HG03196 (cell line): ENCODE measurements at regions not wholly inside any gene's neighbourhood (a gene's known extent, or its start where the extent isn't known, plus 50 kb on each side); places are given as distances from the start of the nearest gene placed in this dataset.
A peak's percentile ranks its signal among the peaks of the same experiment; 100 is the strongest.
"Not testable (repeated sequence)": the region's sequence is repeated elsewhere in the genome, so short reads cannot be mapped to it uniquely, and the experiment has no call there.

Experiments
- ATAC-seq: cut with Tn5 transposase; IDR thresholded peaks from one replicate; pipeline ENCODE4 v1.9.1; 2021; ENCODE audit not compliant: unreplicated experiment

DNA sequence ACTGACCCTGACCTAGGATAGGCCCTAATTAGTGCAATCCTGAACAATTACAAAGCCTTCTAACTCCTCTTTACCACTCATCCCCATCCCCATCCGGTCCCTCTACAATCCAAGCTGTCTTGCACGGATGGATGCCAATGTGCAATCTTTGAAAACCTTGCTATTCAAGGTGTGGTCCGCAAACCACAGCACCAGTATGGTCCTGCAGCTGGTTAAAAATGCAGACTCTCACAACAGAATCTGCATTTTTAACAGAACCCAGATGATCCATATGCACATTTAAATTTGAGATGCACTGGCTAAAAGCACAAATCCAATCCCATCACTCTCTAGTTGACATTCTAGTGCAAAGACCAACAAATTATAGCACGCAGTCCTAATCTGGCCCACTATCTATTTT is 230.6 kb upstream of the KRR1 start:
- no peak for ATAC-seq

DNA sequence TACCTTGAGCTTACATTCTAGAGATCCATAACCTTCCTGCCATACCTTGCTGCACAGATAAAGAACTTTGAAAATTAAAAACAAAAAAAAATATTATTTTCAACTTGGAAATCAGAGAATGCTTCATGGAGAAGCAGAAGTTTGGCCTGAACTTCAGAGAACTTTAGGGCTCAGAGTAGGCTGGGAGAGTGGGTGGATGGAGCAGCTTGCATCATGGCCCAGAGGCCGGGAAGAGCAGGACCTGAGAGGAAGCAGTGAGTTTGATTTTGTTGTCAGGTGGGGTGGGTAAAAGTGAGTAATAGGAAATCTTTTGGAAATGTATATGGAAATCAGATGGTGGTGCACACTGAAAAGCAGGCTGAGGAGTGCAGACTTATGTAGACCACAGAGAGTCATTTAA is 228.5 kb upstream of the KRR1 start:
- ATAC-seq = no peak

DNA sequence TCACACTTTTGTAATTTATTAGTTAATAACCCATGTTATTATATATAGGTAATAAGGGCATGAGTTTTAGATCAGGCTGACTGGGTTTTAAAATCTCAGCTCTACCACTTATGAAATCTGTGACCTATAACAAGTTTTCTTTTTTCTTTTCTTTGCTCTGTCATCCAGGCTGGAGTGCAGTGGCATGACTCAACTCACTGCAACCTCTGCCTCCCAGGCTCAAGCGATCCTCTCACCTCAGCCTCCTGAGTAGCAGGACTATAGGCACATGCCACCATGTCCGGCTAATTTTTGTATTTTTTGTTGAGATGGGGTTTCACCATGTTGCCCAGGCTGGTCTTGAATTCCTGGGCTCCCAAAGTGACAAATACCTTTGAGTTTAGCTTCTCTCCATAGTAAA is 227.7 kb upstream of the KRR1 start:
- ATAC-seq = not testable (repeated sequence)

DNA sequence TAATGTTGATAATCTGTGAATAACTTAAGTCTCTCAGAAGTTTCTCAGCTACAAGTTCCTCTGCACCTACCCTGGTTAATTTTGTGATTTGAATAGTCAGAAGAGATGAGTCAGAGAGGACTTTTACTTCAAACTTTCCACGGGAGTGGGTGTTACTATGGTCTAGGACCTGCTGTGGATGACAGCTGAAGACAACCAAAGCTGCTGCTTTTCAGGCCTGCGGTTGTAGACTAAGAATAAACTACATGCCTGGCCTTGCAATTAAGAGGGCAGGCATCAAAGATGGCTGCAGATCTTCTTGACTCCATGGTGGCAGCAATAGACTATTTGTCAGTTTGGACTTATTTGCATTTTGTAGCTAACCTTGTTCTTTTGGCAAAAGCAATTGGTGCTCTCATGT is 227.1 kb upstream of the KRR1 start:
- ATAC-seq = no peak

DNA sequence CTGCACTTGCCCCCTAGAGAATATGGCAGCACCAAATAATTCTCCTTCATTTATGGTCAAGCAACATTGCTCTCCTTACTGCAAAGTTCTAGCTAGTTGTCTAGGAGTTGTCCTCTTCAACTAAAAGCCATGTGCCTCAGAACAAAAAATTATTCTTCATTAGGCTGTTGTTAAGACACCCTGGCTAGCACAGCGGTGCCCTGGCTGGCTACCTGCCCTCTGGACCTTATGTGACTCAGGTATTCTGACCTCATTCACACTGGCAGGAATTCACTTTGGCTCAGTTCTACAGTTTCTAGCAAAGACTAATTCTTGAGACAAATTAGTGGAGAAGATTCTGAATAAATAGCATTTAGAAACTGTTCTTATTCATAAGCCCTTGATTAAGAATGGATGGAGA is 224.4 kb upstream of the KRR1 start:
- ATAC-seq = no peak

DNA sequence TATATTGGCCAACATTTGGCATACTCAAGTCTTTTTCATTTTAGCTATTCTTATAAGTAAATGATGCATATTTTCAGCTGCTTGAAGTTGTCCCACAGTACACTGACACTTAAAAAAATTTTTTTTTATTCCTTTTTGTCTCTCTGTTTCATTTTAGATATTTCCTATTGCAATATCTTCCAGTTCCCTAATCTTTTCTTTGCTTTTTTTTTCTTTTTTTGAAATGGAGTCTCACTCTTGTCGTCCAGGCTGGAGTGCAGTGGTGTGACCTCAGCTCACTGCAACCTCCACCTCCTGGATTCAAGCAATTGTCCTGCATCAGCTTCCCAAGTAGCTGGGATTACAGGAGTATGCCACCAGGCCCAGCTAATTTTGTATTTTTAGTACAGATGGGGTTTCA is 217.4 kb upstream of the KRR1 start:
- ATAC-seq = no peak

DNA sequence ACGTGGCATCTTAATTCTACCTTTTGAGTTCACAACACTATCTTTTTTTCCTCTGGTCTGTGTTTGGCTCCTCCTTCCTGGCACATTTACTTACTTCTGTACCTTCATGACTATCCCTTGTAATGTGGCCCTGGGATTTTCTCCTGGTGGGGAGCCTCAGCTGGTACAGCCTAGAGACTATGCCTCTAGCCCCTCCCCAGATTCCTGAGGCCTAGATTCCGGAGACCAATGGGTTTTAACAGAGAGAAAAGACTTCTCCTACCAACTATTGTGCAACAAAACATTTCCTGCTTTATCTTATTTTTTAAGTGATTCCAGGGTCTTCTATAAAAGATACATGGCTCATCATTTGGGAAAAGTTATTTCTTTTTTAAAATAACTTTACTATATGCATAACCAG is 216.2 kb upstream of the KRR1 start:
- ATAC-seq = no peak

DNA sequence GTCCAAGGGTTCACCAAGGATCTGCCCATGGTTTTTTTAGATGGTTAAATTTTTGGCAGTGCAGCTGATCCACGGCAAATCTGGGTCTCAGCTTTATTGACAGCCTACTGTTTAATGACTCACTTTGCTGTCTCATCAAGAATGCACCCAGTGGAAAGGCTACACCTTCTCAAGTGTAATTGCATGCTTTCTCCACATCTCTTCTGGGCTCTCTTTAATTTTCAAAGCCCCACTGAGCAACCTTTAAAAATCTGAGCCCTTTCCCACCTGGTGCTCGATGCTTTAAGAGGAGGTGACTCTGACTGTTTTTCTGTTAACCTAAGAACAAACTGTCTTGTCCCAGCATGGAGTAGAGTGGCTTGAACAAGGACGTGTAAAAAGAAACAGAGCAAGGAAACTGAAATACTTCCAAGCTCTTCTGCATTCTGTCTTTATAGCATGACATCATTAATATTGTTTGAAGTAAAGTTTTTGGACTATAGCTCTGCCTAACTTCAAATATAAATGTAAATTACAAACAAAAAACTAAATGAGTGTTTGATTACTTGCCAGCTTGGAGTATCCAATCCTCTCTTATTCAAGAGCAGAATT is 214.2 kb upstream of the KRR1 start:
- no peak for ATAC-seq

DNA sequence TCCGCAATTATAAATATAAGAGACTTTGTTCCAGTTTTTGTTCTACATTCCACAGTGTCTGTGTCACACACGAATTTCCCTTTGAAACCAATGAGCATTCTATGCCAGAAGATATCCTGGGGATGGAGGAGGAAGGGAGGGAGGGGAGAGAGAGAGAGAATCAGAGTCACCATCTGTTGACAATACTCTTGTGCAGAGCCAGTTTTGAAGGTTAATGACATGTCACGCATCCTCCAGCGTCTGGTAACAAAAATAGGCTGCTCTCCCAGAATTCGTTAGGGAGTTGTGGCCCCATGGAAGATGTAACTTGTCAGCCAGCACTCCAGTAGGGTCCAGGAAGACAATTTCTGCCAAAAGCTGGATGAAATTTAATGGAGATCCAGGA is 213.5 kb upstream of the KRR1 start:
- ATAC-seq = no peak

DNA sequence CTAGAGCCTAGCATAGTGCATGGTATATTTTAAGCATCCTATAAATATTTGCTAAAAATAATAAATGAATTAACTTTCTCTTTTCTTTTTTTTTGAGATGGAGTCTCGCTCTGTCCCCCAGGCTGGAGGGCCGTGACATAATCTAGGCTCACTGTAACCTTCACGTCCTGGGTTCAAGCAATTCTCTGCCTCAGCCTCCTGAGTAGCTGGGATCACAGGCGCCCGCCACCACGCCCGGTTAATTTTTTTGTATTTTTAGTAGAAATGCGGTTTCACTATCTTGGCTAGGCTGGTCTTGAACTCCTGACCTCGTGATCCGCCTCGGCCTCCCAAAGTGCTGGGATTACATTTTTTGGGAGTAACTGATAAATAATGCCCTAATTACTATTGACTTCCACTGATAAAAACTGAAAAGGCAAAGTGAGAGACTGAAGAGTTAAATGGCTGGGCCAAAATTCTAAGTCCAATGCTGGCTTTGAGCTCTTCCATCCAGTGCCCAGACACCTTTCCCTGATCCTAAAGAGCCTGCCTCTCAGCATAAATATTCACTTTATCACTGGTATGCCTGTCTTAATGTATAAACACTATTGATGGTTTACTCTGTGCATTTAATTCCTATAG is 213.0 kb upstream of the KRR1 start:
- no peak for ATAC-seq

DNA sequence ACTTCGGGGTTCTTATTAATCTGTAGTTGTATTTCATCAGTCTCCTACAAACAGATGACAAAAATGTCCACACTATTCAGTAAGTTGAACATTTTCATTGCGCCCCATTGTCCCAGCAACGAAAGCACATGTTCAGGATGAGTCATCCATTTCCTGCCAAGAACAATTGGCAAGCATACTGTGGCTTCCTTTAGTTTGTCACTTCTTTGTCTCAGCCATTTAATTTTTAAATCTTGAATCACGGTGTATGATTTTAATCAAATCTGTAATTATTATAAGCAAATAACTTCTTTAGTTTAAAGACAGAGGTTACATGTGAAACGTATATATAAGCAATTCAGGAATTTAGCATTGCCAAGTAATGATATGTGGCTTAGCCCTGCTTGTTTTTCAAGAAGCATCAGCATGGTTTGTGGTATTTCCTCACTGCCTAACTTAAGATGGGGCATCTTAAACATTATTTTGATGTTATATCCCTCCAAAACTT is 211.3 kb upstream of the KRR1 start:
- ATAC-seq = peak; percentile 89

DNA sequence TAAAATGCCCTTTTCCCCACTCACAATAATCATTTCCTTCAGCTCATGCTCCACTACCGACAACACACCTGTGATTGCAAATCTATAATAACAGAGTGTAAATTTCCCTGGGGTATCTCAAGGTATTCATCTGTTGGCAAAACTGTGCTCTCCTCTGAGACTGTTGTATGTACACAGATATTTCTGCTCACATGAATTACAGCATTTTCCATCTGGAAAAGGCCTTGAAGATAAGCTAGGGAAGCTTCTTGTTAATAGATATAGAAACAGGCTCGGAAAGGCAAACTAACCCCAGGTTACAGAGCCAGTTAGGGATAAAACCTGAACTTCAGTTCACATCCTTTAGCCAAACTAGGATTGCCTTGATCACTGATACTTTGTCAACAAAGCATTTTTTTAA is 210.4 kb upstream of the KRR1 start:
- ATAC-seq = no peak

DNA sequence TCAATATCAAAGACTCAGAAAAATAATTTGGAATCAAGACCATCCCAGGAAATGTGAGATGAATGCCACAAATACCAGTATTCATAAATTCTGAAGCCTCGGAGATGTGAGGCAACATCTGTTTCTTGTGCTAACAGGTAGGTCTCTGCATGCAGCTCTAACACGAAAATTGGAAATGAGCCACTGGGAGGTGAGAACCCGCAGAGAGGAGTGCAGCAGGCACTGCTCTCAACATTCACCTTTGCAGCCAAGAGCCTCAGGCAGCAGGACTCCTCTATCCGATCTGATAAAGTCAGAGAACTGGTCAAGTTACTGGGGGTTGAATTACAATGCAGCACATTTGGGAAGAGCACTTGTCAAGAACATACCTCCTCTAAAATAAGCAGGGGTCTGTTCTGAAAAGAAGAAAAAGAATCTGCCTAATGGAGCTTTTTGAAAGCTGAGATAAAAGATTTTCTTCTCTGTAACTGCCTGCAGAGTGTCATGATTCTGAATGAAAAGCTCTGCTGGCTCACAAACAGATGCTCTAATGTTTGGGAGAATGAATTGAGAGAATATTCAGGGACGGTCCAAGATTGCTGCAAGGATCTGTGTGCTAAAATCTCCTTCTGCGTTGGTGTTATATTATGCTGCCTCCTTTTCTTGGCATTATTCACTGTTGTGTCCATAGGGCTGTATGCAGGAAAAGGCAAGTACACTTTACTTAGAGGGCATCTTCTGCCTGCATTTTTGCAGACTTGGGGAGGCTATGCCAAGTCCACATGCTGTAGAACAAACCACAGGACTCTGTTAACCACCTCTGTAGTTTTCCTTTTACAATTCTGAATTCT is 209.6 kb upstream of the KRR1 start:
- no peak for ATAC-seq

DNA sequence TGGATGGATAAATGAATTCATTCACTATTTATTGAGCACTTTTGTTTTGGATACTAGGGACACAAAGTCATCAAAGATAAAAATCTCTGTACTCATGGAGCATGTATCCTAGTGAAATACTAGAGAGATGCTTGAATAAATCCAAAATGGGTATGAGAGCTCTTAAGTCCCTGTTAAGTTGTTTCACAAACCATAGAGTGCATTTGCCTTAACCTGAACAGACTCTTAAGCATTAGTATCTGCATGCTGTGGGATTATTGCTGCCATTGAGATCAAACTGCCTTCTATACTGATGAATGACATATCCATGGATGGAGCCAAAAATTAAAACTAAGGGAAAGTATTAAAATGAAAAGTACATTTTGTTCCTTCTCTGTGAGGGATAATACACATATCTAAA is 206.5 kb upstream of the KRR1 start:
- no peak for ATAC-seq

DNA sequence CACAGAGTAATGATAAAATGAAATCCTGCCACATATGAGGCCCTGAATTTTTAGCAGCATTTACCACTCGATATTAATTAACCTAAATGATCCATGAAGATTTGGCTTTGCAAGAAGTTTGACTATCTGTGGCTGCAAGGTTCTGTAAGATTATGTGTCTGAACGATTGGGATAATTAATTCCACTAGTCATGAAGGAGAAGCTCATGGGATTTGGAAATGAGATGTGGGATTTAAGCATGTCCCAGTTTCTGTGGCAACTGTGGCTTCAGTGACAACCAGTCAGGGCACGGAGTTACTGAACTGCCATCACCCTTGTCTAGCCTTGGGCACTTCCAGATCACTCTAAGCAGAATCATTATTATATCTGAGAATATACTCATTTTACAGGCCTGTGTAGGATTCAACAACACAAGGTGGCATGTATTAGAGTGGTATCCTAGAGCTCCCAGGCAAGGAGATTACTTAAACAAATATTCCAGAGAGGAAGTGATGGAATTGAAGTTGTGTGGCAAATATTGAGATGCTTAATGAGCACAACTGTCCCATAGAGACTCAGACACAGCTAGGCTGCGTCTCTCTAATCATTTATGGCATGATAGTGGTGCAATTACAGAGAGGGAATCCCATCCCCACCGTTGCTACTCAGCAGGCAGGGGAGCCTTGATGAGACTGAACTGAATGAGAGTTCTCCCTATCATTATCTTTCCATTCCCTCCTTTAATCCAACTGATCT is 205.0 kb upstream of the KRR1 start:
- no peak for ATAC-seq

DNA sequence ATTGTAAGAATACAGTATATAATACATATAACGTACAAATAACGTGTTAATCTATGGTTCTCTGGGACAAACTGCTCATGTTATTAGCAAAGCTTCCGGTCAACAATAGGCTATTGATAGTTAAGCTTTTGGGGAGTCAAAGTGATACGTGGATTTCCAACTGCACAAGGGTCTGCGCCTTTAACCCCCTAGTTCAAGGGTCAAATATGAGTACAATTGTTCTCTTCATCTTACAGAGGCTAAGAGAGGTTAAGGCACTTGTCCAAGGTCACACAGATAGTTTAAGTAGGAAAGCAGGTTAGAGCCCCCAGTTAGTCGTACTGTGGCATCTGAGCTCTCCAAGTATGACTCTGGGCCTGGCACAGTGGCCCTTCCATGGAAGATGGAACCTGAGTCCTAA is 204.3 kb upstream of the KRR1 start:
- no peak for ATAC-seq

DNA sequence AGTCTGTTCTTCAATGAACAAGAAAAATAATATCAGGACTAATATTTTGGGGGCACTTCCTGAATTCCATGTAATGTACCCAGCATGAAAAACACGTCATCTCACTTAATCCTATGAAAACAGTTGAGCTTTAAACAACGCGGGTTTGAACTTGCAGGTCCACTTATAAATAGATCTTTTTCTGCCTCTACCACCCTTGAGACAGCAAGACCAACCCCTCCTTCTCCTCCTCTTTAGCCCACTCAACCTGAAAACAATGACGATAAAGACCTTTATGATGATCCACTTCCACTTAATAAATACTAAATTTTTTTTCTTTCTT is 203.9 kb upstream of the KRR1 start:
- ATAC-seq = no peak

DNA sequence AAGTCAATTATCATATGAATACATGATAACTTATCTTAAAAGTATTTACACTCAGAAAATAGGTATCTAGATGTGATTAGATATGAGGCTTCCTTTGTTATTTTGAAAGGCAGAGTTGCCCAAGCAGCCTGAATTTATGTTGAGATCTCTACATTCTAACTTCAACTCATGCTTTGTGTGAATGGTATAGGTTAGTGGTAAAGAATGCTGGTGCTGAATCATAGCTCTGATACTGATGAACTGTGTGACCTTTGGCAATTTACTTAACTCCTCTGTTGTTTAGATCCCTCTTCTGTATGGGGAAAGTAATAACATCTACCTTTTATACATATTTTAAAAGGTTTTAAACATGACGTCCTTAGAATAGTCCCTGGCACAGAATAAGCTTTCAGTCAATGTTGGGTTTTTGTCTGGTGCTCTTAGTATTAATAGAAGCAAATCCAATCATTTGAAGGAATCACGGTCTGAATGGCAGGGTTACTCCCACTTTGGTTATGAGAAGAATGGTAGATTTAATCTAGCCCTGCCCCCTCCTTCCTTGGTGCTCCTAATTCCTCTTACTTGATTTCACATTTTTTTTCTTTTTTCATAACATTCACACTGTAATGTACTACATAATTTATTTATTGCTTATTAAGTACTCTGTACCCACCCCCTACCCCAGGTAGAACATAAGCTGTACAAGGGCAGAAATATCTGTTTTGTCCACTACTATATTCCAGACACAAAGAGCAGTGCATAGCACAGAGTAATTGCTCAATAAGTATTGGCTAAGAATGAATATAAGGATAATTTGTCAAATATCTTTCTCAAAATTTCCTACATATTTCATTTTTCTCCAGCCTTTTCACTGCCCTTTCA is 203.3 kb upstream of the KRR1 start:
- no peak for ATAC-seq

DNA sequence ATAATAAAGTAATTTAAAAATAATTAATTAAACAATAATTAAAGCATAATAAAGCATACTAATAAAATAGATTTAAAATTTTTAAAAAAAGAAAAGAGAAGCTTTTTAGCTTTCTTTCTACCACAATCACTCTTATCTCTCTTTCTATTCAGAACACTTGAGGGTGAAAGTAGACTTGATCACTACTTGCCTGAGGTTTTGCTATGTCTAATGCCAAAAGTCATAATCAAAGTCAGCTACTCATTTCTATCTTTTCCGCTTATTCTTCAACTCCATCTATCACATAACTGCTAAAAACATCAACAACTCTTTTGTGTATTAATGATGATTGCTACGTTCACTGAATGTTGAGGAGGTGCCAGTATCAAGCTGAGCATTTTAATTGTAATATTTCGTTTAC is 202.0 kb upstream of the KRR1 start:
- no peak for ATAC-seq

DNA sequence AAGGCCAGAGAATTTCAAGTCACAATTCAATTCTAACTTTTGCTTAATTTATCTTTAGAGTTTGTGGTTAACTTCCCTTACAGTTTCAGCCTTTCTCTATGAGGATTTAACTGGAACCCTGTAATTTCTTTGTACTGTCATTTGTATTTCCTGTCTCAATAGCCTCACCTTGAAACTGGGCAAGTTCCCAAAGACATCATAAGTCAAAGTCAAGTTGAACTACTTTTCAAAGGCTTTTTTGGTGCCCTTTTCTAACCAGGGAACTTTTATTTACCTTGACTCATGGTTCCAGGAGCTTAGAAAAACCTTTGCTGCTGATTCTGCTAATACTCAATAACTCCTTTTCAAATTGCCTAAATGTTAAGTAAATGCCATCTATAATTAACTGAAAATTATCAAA is 200.8 kb upstream of the KRR1 start:
- no peak for ATAC-seq

DNA sequence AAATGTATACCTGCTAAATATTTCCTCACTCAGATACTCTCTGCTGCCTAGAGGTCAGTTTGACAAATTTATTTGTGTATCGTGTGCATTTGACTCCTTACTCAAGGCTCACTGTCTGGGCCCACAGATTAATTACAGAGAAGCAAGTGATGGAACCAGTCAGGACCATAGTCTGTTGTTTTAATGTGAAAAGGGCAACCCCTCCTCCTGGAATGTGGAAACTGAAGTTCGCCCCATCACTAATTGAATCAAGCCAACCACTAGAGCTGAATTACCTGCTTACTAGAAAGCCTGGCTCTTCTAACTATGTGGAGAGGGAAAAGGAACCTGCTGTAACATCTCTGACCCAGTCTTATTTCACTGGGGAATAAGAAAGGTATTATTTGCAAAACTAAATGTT is 199.9 kb upstream of the KRR1 start:
- no peak for ATAC-seq
